Ishikawa (cell line): ENCODE measurements at regions not wholly inside any gene's neighbourhood (a gene's known extent, or its start where the extent isn't known, plus 50 kb on each side); places are given as distances from the start of the nearest gene placed in this dataset.

Experiments used
- CEBPB ChIP-seq: IDR thresholded peaks from 2 replicates; pipeline ENCODE4 v1.6.1; 2012
- CREB1 ChIP-seq: IDR thresholded peaks from 2 replicates; pipeline ENCODE4 v1.6.1; 2012; ENCODE audit warnings: low read depth
- EGR1 ChIP-seq: IDR thresholded peaks from 2 replicates; pipeline ENCODE4 v1.6.1; 2012
- EP300 ChIP-seq: IDR thresholded peaks from 2 replicates; pipeline ENCODE4 v1.6.1; 2012; ENCODE audit warnings: borderline replicate concordance
- FOXM1 ChIP-seq: IDR thresholded peaks from 2 replicates; pipeline ENCODE4 v1.6.1; 2012; ENCODE audit warnings: low read depth, borderline replicate concordance
- MAX ChIP-seq: IDR thresholded peaks from 2 replicates; pipeline ENCODE4 v1.6.1; 2012
- NFIC ChIP-seq: IDR thresholded peaks from 2 replicates; pipeline ENCODE4 v1.6.1; 2012
- RAD21 ChIP-seq: IDR thresholded peaks from 2 replicates; pipeline ENCODE4 v1.6.1; 2012; ENCODE audit warnings: low read depth
- REST ChIP-seq: IDR thresholded peaks from 2 replicates; pipeline ENCODE4 v1.6.1; 2012; ENCODE audit warnings: low read depth, mild to moderate bottlenecking
- TAF1 ChIP-seq: IDR thresholded peaks from 2 replicates; pipeline ENCODE4 v1.6.1; 2012; ENCODE audit warnings: low read depth, mild to moderate bottlenecking
- TCF12 ChIP-seq: IDR thresholded peaks from 2 replicates; pipeline ENCODE4 v1.6.1; 2012; ENCODE audit warnings: low read depth
- TEAD4 ChIP-seq: IDR thresholded peaks from 2 replicates; pipeline ENCODE4 v1.6.1; 2012
- USF1 ChIP-seq: IDR thresholded peaks from 2 replicates; pipeline ENCODE4 v1.6.1; 2012
- YY1 ChIP-seq: IDR thresholded peaks from 2 replicates; pipeline ENCODE4 v1.6.1; 2012; ENCODE audit warnings: low read depth
- ZBTB7A ChIP-seq: IDR thresholded peaks from 2 replicates; pipeline ENCODE4 v1.6.1; 2012; ENCODE audit warnings: low read depth

GRCh38 chr2:156151351-156151750 is 181.2 kb downstream of the NR4A2 start:
- TF ChIP-seq TCF12 (no peak), EGR1 (no peak), NFIC (no peak), CEBPB (no peak), FOXM1 (no peak), ZBTB7A (no peak), CREB1 (no peak)

- TF ChIP-seq TEAD4 (no peak), FOXM1 (no peak), TAF1 (no peak), TCF12 (no peak), CEBPB (no peak), RAD21 (no peak), EGR1 (no peak), CREB1 (no peak), EP300 (no peak)
Observed at GRCh38 chr2:156147594-156148330, 184.8 kb downstream of the NR4A2 start.

- TF ChIP-seq RAD21 (no peak), NFIC (no peak), USF1 (no peak), TCF12 (no peak), TEAD4 (no peak), MAX (no peak), TAF1 (no peak), ZBTB7A (no peak), REST (no peak), FOXM1 (no peak), EGR1 (no peak), YY1 (no peak), CEBPB (no peak), CREB1 (no peak), EP300 (no peak)
Observed at GRCh38 chr2:156145976-156146375, 186.5 kb downstream of the NR4A2 start.

GRCh38 chr2:156145469-156145868 is 187.1 kb downstream of the NR4A2 start:
- TF ChIP-seq TEAD4: no peak
- no peak for TF ChIP-seq TCF12
- TF ChIP-seq ZBTB7A: no peak
- no peak for TF ChIP-seq EP300
- no peak for TF ChIP-seq TAF1
- no peak for TF ChIP-seq NFIC
- no peak for TF ChIP-seq RAD21
- no peak for TF ChIP-seq FOXM1
- TF ChIP-seq REST: no peak
- no peak for TF ChIP-seq USF1
- TF ChIP-seq MAX: no peak
- TF ChIP-seq CREB1: no peak
- TF ChIP-seq CEBPB: no peak
- TF ChIP-seq YY1: no peak
- TF ChIP-seq EGR1: no peak

- TF ChIP-seq CEBPB (no peak), YY1 (no peak)
Observed at GRCh38 chr2:156136566-156136965, 196.0 kb downstream of the NR4A2 start.

- TF ChIP-seq CEBPB (no peak), NFIC (no peak), TEAD4 (no peak), REST (no peak), EP300 (no peak), ZBTB7A (no peak), YY1 (no peak), EGR1 (no peak), TAF1 (no peak), TCF12 (no peak), CREB1 (no peak), FOXM1 (no peak), RAD21 (no peak), MAX (no peak), USF1 (no peak)
Observed at GRCh38 chr2:156134887-156135286, 197.6 kb downstream of the NR4A2 start.
